Activated naive CD8-positive, alpha-beta T cell treated with anti-CD3 and anti-CD28 coated beads, Interleukin-2, amount 50 U/mL, for 24 hours (primary cell): ENCODE measurements at regions not wholly inside any gene's neighbourhood (a gene's known extent, or its start where the extent isn't known, plus 50 kb on each side); places are given as distances from the start of the nearest gene placed in this dataset.
"Not testable (repeated sequence)": the region's sequence is repeated elsewhere in the genome, so short reads cannot be mapped to it uniquely, and the experiment has no call there.

Experiments
- ATAC-seq: fragments of 150-1000 bp; cut with Tn5 transposase; one replicate; pipeline ENCODE4 v1.10.0; 2021
- DNase-seq: peaks from one replicate; pipeline ENCODE4 v3.0.0; 2021
- H3K27ac Mint-ChIP-seq: one replicate; pipeline ENCODE4 v1.8.0; 2021; ENCODE audit warnings: mild to moderate bottlenecking, mixed read lengths
- H3K27me3 Mint-ChIP-seq: one replicate; pipeline ENCODE4 v1.8.0; 2021; ENCODE audit warnings: mixed read lengths
- H3K36me3 Mint-ChIP-seq: one replicate; pipeline ENCODE4 v1.8.0; 2021; ENCODE audit warnings: low read depth, mixed read lengths
- H3K4me1 Mint-ChIP-seq: one replicate; pipeline ENCODE4 v1.8.0; 2021; ENCODE audit warnings: mixed read lengths
- H3K4me3 Mint-ChIP-seq: one replicate; pipeline ENCODE4 v1.8.0; 2021; ENCODE audit warnings: mild to moderate bottlenecking, moderate library complexity, mixed read lengths
- H3K9me3 Mint-ChIP-seq: one replicate; pipeline ENCODE4 v1.8.0; 2021; ENCODE audit warnings: mixed read lengths

- DNase-seq, result no peak
- Mint-ChIP-seq H3K27me3 (no peaks in the 10 kb centered on the region), H3K36me3 (no peaks in the 10 kb centered on the region), H3K27ac (no peak overlapping the region), H3K4me3 (no peak overlapping the region), H3K9me3 (peaks cover 16% of the 10 kb centered on the region), H3K4me1 (no peaks in the 10 kb centered on the region)
- ATAC-seq, result no peak
Observed at GRCh38 chr5:89695371-89695770, 714.2 kb downstream of the CETN3 start.

DNA sequence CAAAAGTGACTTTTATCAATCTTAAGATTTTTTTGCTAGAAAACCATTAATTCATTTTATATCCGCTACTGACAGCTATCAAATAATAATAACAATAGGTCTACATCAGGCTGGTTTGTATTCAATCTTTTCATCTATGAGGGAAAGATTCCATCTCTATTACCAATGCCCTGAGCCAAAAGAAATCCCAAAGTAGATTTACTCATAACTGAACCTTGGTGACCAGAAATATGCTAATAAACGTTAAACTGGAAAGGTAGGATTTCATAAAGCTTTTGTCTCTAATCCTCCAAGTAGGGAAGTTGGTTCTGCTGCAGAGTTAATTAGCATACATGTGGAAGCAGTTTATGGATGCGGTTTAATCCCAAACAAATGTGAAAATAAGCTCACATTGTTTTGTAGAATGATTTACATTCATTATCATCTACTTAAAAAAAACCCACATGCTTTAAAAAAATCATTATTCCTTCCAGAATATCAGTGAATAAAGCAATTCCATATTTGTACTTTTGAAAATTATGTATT is 715.5 kb downstream of the CETN3 start:
- Mint-ChIP-seq H3K27ac (no peak overlapping the region), H3K4me3 (no peak overlapping the region), H3K36me3 (no peaks in the 10 kb centered on the region), H3K4me1 (no peaks in the 10 kb centered on the region), H3K9me3 (peaks cover 4% of the 10 kb centered on the region), H3K27me3 (no peaks in the 10 kb centered on the region)
- ATAC-seq, result no peak
- DNase-seq, result no peak

GRCh38 chr5:89690331-89690730 is 719.2 kb downstream of the CETN3 start:
- no peak for ATAC-seq

DNA sequence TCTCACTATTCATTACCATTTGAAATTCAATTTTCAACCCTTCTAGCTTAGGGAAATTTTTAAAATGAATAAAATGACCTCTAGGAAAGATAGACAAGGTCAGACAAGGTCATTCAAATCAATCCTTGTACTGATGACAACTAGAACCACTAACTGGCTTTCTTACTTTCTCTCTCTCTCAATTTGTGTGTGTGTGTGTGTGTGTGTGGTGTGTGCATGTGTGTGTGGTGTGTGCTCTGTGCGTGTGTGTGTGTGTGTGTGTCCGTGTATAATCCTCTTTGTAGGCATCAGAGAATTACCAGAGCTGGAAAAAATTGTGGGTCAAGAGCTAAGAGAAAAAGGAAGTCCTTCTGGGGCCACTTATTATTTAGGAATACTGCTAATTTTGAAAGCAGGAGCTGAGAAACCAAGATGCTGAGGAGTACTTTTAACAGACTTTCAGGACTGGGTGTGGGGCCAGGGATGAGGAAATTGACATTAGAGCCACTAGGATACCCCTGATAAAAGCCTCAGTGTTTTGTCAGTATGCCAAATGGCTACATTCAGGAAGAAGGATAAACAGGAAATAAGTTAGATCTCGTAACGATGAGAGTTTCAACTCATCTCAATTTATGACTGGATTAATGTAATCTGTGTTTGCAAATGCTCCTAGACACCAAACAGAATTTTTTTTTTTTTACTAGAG is 723.3 kb downstream of the CETN3 start:
- H3K36me3 Mint-ChIP-seq, result no peaks in the 10 kb centered on the region
- H3K4me1 Mint-ChIP-seq, result no peaks in the 10 kb centered on the region
- peaks cover 4% of the 10 kb centered on the region for H3K9me3 Mint-ChIP-seq
- H3K27me3 Mint-ChIP-seq, result no peaks in the 10 kb centered on the region
- H3K4me3 Mint-ChIP-seq, result no peak overlapping the region
- ATAC-seq, result no peak
- no peak for DNase-seq
- H3K27ac Mint-ChIP-seq, result no peak overlapping the region

More at GRCh38 chr5:89690331-89690730, 719.2 kb downstream of the CETN3 start:
- no peaks in the 10 kb centered on the region for H3K27me3 Mint-ChIP-seq
- peaks cover 4% of the 10 kb centered on the region for H3K9me3 Mint-ChIP-seq
- no peak for DNase-seq
- H3K4me3 Mint-ChIP-seq, result no peak overlapping the region
- no peaks in the 10 kb centered on the region for H3K36me3 Mint-ChIP-seq
- H3K4me1 Mint-ChIP-seq, result no peaks in the 10 kb centered on the region
- H3K27ac Mint-ChIP-seq, result no peak overlapping the region

GRCh38 chr5:89676634-89677033 is 732.9 kb downstream of the CETN3 start:
- DNase-seq, result no peak

DNA sequence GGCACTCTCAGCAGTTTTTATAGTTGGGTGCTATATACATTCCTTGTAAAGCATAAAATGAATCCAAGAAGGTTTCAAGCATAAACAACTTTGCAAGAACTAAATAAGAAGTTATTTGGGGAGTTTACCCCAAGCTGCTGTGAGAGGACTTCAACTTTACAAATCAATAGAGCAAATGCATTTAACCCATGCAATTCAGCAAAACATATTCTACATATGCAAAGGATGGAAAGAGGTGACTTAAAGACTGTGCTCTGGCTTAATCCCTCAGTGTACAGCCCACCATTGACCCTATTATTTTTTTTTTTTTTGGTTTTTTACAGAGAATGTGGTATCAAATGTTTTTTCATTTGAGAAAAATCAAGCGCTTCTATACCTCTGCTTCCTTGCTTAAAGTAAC is 736.5 kb downstream of the CETN3 start:
- no peak overlapping the region for H3K27ac Mint-ChIP-seq
- no peaks in the 10 kb centered on the region for H3K4me1 Mint-ChIP-seq
- no peaks in the 10 kb centered on the region for H3K9me3 Mint-ChIP-seq
- ATAC-seq (no peak), DNase-seq (no peak)
- no peaks in the 10 kb centered on the region for H3K36me3 Mint-ChIP-seq
- no peaks in the 10 kb centered on the region for H3K27me3 Mint-ChIP-seq
- H3K4me3 Mint-ChIP-seq, result no peak overlapping the region

More at GRCh38 chr5:89676634-89677033, 732.9 kb downstream of the CETN3 start:
- Mint-ChIP-seq H3K9me3 (peaks cover 10% of the 10 kb centered on the region), H3K27ac (no peak overlapping the region), H3K36me3 (no peaks in the 10 kb centered on the region), H3K4me1 (no peaks in the 10 kb centered on the region), H3K27me3 (no peaks in the 10 kb centered on the region), H3K4me3 (no peak overlapping the region)
- no peak for ATAC-seq

DNA sequence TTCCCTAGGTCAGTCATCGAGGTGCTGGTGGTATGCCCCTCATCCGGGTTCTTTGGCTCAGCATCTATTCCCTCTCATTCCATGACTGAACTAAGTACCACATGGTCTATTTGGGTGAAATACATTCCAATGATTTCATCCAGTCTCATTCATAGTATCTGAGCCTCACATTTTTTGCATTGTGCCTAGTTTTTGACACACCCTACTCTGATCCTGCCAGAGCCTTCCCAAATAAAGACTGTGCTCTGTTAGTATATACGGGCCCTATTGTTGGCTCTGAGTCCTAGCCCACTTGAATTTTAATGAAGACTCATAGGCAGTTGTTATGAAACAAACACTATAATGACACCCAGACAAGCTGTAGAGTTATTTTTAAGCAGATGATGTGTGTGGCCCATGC is 740.7 kb downstream of the CETN3 start:
- no peak overlapping the region for H3K4me3 Mint-ChIP-seq
- no peaks in the 10 kb centered on the region for H3K4me1 Mint-ChIP-seq
- H3K36me3 Mint-ChIP-seq, result no peaks in the 10 kb centered on the region

DNA sequence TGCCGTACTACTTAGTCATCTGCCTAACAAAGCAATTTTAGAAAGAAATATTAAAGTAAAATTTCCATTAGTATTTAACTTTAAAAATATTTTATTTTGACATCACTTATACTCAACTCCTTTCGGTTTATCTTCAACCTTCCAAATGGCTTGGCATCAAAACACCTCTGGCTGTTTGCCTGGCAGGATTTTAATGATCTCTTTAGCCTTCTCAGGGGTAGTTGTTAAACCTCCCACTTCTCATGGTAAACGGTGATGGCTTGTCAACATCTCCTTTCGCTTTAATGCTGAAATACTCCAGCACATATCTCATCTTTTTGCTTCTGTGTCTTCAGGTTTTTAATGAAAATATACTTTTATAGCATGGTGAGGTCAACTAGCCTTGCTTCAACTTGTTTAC is 747.1 kb downstream of the CETN3 start:
- Mint-ChIP-seq H3K36me3 (no peaks in the 10 kb centered on the region), H3K27ac (no peak overlapping the region), H3K27me3 (no peaks in the 10 kb centered on the region), H3K4me3 (no peak overlapping the region), H3K9me3 (peaks cover 15% of the 10 kb centered on the region), H3K4me1 (no peaks in the 10 kb centered on the region)
- no peak for ATAC-seq
- no peak for DNase-seq

More for the DNA sequence above, 740.7 kb downstream of the CETN3 start:
- DNase-seq, result no peak
- H3K27ac Mint-ChIP-seq, result no peak overlapping the region
- no peak for ATAC-seq
- peaks cover 11% of the 10 kb centered on the region for H3K9me3 Mint-ChIP-seq
- no peaks in the 10 kb centered on the region for H3K27me3 Mint-ChIP-seq

GRCh38 chr5:89638871-89639270 is 755.9 kb upstream of the MEF2C start:
- Mint-ChIP-seq H3K27me3 (no peaks in the 10 kb centered on the region), H3K36me3 (no peaks in the 10 kb centered on the region), H3K4me3 (no peak overlapping the region), H3K27ac (no peak overlapping the region), H3K9me3 (peaks cover 26% of the 10 kb centered on the region), H3K4me1 (no peaks in the 10 kb centered on the region)
- no peak for DNase-seq
- no peak for ATAC-seq

- not testable (repeated sequence) for DNase-seq, ATAC-seq, H3K27me3 Mint-ChIP-seq, H3K36me3 Mint-ChIP-seq, H3K4me1 Mint-ChIP-seq, H3K4me3 Mint-ChIP-seq, H3K27ac Mint-ChIP-seq
- peaks cover 28% of the 10 kb centered on the region for H3K9me3 Mint-ChIP-seq
Observed at GRCh38 chr5:89634176-89634575, 751.2 kb upstream of the MEF2C start.

GRCh38 chr5:89630064-89630463 is 747.1 kb upstream of the MEF2C start:
- ATAC-seq, H3K4me3 Mint-ChIP-seq, H3K27me3 Mint-ChIP-seq, DNase-seq, H3K36me3 Mint-ChIP-seq, H3K27ac Mint-ChIP-seq, H3K4me1 Mint-ChIP-seq: not testable (repeated sequence)
- peaks cover 24% of the 10 kb centered on the region for H3K9me3 Mint-ChIP-seq

DNA sequence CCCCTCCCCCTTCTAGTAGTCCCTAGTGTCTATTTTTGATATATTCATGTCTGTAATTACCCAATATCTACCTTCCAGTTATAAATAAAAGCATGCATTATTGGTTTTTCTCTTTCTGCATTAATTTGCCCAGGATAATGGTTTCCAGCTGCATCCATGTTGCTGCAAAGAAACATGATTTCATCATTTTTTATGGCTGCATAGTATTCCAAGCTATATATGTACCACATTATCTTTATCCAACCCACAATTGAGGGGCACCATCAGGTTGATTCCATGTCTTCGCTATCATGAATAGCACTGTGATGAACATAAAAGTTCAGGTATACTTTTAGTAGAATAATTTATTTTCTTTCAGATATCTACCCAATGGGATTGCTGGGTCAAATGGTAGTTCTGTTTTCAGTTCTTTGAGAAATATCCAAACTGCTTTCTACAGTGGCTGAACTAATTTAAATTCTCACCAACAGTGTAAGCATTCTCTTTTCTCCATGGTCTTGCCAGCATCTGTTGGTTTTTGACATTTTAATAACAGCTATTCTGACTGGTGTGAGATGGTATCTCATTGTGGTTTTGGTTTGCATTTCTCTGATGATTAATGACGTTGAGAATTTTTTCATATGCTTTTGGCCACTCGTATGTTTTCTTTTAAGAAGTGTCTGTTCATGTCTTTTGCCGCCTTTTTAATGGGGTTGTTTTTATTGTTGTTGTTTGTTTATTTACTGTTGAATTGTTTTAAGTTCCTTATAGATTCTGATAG is 746.1 kb upstream of the MEF2C start:
- Mint-ChIP-seq H3K36me3 (no peaks in the 10 kb centered on the region), H3K9me3 (peaks cover 17% of the 10 kb centered on the region), H3K27me3 (no peaks in the 10 kb centered on the region), H3K27ac (no peak overlapping the region), H3K4me1 (no peaks in the 10 kb centered on the region), H3K4me3 (no peak overlapping the region)
- ATAC-seq, result no peak
- no peak for DNase-seq

DNA sequence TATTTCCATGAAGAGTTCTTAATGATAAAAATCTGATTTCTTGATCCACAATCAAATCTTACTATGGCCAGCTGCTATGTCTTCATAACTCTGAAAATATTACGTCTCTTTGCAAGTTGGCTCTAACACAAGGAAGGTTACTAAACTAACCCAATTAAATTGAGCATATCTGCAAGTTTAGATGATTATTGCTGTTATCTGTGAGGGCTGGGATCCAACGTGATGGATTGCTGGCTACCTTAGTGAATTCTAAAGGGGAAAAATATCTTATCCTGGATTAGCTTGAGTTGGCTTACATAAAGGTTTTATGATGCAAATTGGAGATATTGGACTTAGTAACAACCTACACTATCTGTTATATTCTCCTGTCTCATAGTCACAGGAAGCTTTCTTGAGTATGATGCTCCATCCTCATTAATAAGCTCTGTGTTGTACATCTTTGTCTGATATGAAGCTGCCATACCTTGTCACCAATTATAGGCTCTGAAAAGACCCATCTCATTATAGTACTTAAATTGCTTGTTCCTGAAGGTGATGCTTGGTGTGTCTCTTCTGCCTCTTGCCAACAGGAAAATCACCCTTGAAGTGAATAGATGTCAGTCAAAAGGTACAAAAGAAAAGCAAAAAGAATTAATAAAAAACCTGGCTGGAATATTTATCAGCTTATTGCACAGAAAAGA is 733.0 kb upstream of the MEF2C start:
- Mint-ChIP-seq H3K36me3 (no peaks in the 10 kb centered on the region), H3K9me3 (peaks cover 8% of the 10 kb centered on the region)

DNA sequence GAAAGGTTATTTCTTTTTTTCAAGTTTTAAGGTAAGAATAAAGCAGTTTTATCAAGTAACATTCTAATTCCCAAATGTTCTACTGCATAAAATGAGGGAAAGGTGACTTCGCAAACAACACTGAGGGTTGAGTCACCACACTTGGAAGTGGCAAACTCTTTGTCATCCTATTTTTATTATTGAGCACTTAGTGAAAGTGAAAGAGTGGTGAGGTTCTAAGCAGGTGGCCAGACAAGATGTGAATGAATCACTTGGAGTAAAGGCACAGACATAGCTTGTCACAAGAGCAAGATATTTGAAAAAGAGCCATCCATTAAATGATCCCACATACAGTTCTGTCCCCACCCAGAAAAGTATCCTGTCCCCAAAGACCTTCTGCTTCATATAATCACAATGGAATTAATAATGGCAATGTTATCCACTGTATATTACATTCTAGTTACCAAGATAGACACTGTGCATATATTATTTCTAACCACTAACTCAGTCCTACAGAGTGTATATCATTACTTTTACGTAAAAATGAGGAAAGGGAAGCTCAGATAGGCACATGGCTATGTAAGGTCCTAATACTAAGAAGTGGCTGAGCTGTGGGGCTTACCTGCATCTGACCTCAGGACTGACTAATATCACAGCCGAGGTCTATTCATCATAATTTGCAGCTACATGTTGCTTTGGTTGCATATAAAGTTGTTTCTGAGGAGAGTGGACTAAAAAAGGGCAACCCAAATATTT is 730.4 kb upstream of the MEF2C start:
- H3K27ac Mint-ChIP-seq, result no peak overlapping the region
- peaks cover 9% of the 10 kb centered on the region for H3K9me3 Mint-ChIP-seq
- no peaks in the 10 kb centered on the region for H3K27me3 Mint-ChIP-seq
- no peak for DNase-seq
- no peaks in the 10 kb centered on the region for H3K4me1 Mint-ChIP-seq
- H3K36me3 Mint-ChIP-seq, result no peaks in the 10 kb centered on the region
- ATAC-seq, result no peak
- H3K4me3 Mint-ChIP-seq, result no peak overlapping the region

More for the DNA sequence above, 733.0 kb upstream of the MEF2C start:
- no peaks in the 10 kb centered on the region for H3K4me1 Mint-ChIP-seq
- DNase-seq (no peak), ATAC-seq (no peak)
- no peak overlapping the region for H3K27ac Mint-ChIP-seq
- no peaks in the 10 kb centered on the region for H3K27me3 Mint-ChIP-seq
- H3K4me3 Mint-ChIP-seq, result no peak overlapping the region
